Pancreas (tissue), 10 donors: ENCODE measurements at regions not wholly inside any gene's neighbourhood (a gene's known extent, or its start where the extent isn't known, plus 50 kb on each side); places are given as distances from the start of the nearest gene placed in this dataset.

ENCODE experiments used
- ATAC-seq, 4 donors: fragments of 200-7000 bp; cut with Tn5 transposase; one replicate each; pipeline versions ENCODE4 v1.8.0 to v1.9.1; 2020; ENCODE audit warnings: mild to moderate bottlenecking in 4 of 4, moderate library complexity in 4 of 4
- DNase-seq, 6 donors: peaks; one replicate each; pipeline ENCODE4 v3.0.0-alpha.2; 2020
- FAIRE-seq: peaks from 2 replicates; lab custom pipeline; 2012; peaks lifted over from hg19 to GRCh38; lab: Jason Lieb, UNC
- H3K27ac ChIP-seq, 4 donors: fragments of 200-600 bp; sonication (generic); 1 replicate in 3 of 4; 2 replicates in 1 of 4; pipeline versions ENCODE4 v1.5.0 to v1.8.0; 2020
- H3K27me3 ChIP-seq, 4 donors: fragments of 200-600 bp; one replicate each; pipeline ENCODE4 v1.8.0; 2021
- H3K36me3 ChIP-seq, 3 donors: fragments of 200-600 bp; sonication (generic) in 1 of 3; one replicate each; pipeline versions ENCODE4 v1.5.0 to v1.8.0; 2020 to 2021
- H3K4me1 ChIP-seq, 3 donors: fragments of 200-600 bp; one replicate each; pipeline ENCODE4 v1.8.0; 2021
- H3K4me3 ChIP-seq, 4 donors: fragments of 200-600 bp; sonication (generic) in 2 of 4; one replicate each; pipeline versions ENCODE4 v1.5.0 to v1.8.0; 2020 to 2021
- H3K9me3 ChIP-seq, 4 donors: fragments of 200-600 bp; one replicate each; pipeline ENCODE4 v1.8.0; 2021
- CTCF ChIP-seq, 4 donors: fragments of 200-600 bp; sonication (generic) in 3 of 4; IDR thresholded peaks; one replicate each; pipeline versions ENCODE4 v1.5.0 to v1.8.0; 2021; ENCODE audit warnings: antibody characterized with exemption in 4 of 4
- WGBS, 2 donors: extraction: QIAGEN DNeasy Blood & Tissue Kit; methylation state at CpG; one replicate each; pipeline ENCODE4 v1.1.7; 2013; 5-methylcytosine and 5-hydroxymethylcytosine counted together
- intact Hi-C, 3 donors: fragments of 100-400 bp; cut with DNase I; formaldehyde crosslinking; loops; one replicate each; pipeline versions ENCODE4 v1.11.1 to v1.14.2; 2022
- donor health status: healthy with polysubstance abuse.
- donor health status: DM: no; HTN: no; CAD: no; lungs with moderate emphysema.
- donor health status: DM: no; HTN: no; CAD: no.
- donor health status: control.
- donor health status: control.
- donor health status: Bipolar disorder and iron deficiency.
- donor health status: DM: yes; HTN: yes; CAD: no.
- donor health status: DM: no; HTN: no; CAD: no.
- donor health status: DM: no; HTN: no; CAD: no.
- donor health status: DM: yes; HTN: yes; CAD: no.

DNA sequence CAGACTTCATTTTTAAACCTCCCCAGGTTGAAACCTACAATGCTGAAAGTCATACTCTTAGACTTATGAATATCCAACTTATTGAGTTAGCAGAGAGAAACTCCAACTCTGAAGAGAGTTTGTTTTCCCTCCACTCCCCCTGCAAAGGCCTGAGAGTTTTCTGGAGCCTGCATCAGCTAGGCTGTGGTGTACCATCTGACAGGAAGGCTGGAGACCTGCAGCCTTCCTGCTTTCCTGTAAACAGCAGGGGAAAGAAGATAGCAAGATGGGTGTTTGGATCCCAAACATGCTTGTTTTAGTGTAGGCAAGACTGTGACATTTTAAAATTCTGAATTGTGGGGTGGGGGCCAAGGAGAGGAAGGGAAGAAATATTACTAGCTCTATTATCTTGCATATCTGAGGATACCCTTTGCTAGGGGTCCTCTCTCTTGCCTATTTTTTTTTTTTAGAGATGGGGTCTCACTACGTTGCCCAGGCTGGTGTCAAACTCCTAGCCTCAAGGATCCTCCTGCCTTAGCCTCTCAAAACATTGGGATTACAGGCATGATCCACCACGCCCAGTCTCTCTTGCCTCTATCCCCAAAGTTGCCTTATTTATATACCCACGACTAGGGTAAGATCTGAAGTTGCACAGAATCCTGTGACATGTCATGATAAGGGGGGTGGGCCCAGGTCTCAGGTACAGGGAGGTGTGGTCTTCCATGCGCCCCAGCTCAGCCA, 51.0 kb upstream of the USP3 start:
- H3K27ac ChIP-seq: no peak overlapping the region
- FAIRE-seq: no peak
- no peak for ATAC-seq

DNA sequence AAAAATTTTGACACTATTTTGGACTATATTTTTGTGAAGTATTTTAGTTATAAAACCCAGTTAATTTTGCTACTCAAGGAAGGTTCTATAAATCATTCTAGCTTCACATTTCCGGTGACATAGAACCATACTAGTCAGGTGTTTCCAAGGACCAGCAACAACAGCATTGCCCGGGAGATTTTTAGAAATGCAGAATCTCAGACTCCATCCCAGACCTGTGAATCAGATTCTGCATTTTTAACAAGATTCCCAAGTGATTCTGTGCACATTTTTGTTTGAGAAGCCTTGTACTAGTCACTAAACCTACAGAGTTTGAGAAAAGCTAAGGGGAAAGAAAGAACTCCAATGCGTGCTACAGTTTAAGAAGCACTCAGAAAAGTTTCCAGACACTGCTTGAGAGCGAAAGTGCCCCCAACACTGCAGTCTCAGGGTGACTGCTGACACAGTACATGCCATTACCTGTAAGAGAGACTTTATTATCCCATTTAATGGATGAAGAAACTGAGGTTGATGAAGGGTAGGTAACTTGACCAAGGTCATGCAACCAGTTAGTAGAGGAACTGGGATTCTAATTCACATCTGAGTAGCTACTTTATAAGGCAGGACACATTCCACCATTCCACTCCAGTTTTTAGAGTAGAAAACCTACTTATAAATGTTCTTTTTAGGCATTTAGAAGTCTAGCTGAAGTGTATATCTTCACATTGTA, 49.7 kb upstream of the USP3 start:
- no peak overlapping the region for H3K4me3 ChIP-seq
- FAIRE-seq (no peak), DNase-seq (no peak), ATAC-seq (no peak)
- H3K27me3 ChIP-seq: no peaks in the 10 kb centered on the region
- H3K9me3 ChIP-seq: no peaks in the 10 kb centered on the region
- H3K27ac ChIP-seq: no peak overlapping the region
- no peaks in the 10 kb centered on the region for H3K36me3 ChIP-seq
- no peak for TF ChIP-seq CTCF (IDR thresholded peaks at IDR 0.05)
- intact Hi-C loops: no loop called here
- H3K4me1 ChIP-seq: no peaks in the 10 kb centered on the region
- WGBS, 2 donors: 76 to 77% methylated on average over 4 of the region's 4 CpGs

More for the DNA sequence above, 51.0 kb upstream of the USP3 start:
- Histone ChIP-seq H3K36me3 (no peaks in the 10 kb centered on the region), H3K9me3 (no peaks in the 10 kb centered on the region), H3K4me1 (no peaks in the 10 kb centered on the region), H3K4me3 (no peak overlapping the region), H3K27me3 (no peaks in the 10 kb centered on the region)
- WGBS, 2 donors: 84 to 86% methylated on average over 4 of the region's 4 CpGs
- intact Hi-C loops: no loop called here
- TF ChIP-seq CTCF (IDR thresholded peaks at IDR 0.05): no peak
- DNase-seq: no peak
